HG02938 (cell line): ENCODE measurements at regions not wholly inside any gene's neighbourhood (a gene's known extent, or its start where the extent isn't known, plus 50 kb on each side); places are given as distances from the start of the nearest gene placed in this dataset.

Experiments used
- ATAC-seq: cut with Tn5 transposase; IDR thresholded peaks from one replicate; pipeline ENCODE4 v1.9.1; 2021; ENCODE audit warnings: mild to moderate bottlenecking, moderate library complexity; ENCODE audit not compliant: unreplicated experiment

DNA sequence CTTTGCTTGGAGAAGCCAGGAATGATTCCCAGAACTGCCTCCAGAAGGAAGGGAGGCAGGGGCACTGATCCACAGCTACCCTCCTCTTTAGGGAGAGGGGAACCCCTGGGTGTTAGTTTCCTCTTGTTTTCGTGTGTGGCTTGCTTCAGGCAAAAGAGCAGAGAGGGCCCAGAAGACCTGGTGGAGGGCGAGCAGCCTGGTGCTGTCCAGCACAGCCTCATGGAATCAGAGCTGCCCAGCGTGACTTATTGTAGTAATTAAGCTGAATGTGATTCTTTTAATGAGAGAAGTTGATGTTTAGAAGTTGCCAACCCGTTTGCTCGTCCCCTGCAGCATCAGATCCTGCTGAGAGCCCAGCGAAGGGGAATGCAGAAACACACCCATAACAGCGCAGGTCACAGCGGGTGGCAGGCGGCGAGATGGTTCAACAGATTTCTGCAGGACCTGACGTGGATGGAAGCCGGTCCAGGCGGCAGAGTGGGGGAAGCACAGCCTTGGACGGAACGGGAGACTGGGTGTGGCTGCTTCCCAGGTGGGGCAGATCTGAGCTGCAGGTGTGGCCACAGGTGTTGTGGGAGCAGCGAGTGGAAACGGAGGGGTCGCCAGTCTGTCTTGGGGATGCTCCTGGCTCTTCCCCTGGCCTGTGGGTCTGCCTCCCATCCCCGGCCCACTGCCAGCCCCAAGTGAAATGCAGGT, 53.7 kb upstream of the SHH start:
- no peak for ATAC-seq

DNA sequence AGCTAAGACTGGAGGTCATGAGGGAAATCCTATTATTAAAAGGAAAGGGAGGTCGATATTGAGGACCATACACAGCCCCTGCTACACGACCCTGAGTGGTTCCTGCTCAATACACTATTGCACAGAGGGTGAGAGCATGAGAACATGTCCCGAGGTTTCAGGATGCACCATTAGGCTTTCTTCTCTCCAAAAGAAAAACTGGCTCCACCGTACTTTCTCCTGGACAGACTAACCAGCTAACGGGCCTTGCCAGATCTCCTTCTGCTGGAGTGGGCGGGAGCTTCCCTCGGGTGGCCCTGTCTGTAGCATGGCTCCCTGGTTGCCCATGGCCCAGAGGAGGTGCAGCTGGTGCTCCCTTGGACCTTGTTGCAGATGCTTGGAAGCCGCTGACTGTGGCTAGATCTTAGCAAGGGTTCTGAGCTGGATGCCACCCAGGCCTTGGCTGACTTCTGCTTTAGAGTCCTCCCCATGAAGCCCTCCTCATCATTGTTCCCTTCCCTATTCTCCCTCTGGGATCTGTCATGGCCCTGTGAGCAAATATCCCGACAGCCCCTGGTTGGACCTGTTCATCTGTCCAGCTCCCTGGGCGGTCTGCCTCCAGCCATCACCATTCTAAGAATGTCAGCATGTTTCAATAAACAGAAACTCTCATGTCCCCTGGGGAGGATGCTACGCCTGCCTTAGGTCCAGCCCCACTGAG, 52.9 kb upstream of the SHH start:
- no peak for ATAC-seq

DNA sequence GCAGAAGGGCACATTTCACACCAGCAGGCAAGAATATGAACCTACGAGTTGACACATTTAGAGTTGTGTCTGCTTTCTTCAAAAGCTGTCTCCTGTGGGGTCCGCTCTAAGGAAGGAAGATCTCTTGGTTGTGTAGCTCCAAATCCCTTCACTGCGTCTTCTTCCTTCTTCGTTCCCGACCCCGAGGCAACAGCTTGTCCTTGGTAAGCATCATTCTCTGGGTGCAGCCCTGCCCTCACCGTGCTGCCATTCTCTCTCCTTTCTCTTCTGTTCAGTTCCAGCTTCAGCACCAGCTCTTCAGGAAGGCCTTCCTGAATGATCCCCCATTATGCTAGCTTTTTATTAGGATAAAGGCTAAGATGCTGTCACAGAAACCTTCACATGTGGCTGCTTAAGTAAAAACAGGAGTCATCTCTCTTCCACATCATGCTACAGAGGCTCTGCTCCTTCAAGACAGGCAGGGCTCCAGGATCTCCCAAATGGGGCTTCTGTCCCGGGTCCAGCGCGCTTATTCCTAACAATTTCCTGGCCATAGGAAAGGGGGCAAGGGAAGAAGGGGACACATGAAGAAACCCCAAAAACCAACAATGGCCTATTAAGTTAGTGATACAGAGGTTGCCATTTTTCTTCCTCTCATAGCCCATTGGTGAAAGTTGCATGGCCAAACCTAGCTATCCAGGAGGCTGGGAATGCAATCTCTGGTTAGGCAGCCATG, 52.2 kb upstream of the SHH start:
- ATAC-seq: no peak

DNA sequence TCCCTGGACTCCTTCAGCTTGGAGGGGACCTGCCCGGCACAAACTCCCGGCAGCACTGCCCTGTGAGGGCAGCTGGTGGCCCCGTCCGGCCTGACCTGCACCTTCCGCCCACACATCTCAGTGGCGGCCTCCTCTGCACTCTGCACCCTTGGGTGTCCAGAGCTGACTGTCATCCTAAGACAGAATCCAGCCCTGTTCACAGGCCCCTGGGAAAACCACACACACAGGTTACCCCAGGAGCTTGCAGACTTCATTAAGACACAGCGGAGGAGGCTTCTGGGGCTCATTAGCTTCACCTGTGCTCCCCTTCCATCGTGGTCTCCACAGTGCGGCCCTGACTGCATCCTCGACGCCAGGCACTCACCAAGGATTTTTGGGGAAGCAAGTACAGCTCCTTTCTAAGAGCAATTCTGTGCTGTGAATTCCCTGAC, 51.5 kb upstream of the SHH start:
- ATAC-seq: no peak

DNA sequence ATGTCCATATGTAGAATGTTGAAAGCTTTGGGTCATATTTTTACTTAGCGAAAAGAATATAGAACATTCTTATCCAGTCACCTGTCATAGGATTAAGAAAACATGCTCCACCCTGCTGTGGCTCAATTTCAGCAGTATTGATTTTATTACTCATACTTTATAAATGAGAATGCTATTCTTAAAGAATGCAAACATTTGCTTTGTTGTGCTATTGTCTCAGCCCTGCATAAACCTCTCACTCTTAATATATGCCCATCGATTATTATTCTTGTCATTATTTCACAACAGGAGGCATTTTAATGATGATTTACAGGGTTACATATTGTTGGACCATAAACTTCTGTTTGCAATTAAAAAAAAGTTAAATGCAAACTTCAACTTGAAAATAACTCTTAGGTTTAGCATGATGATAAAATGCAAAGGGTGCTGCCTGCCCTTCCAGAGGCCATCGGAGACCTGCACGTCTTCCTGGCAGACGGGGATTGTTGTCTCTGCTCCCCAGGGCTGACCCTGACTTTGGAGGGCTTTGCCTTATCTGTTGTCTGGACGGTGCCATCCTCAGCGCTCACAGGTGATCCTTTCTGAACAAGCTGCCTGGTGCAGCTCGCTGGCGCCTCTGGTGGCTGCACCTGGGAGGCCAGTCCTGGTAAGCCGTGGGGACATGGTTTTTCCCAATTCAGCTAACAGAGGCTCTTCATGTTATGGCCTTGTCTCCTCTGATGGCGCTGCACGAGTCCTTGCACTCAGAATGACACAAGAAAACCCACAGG, 50.0 kb upstream of the SHH start:
- ATAC-seq: no peak
